PC-9 (cell line): ENCODE measurements at regions not wholly inside any gene's neighbourhood (a gene's known extent, or its start where the extent isn't known, plus 50 kb on each side); places are given as distances from the start of the nearest gene placed in this dataset.

Source experiments
- BruUV-seq: library from RNA; stranded (reverse); fragments of 400-500 nt; replicated peaks from 2 replicates; lab custom pipeline; 2021; lab: Mats Ljungman, UMichigan
- CTCF ChIA-PET: fragments of 300-600 bp; sonication (Branson Sonifier 250); formaldehyde crosslinking; loops from one replicate; lab custom pipeline; 2022; ENCODE audit warnings: antibody characterized with exemption; lab: Charles Lee
- POLR2A ChIA-PET: fragments of 300-600 bp; sonication (Branson Sonifier 250); formaldehyde crosslinking; loops from one replicate; lab custom pipeline; 2022; ENCODE audit warnings: antibody characterized with exemption; ENCODE audit not compliant: unreplicated experiment; lab: Charles Lee
- DNase-seq, 2 experiments: peaks; one replicate each; pipeline versions ENCODE4 v3.0.0 to v3.0.0-alpha.2; 2015 to 2022; ENCODE audit warnings: mixed read lengths in 1 of 2
- H2AFZ ChIP-seq: fragments of 200-600 bp; sonication (generic); 2 replicates; pipeline ENCODE4 v1.8.1; 2017; ENCODE audit warnings: antibody characterized with exemption
- H3F3A ChIP-seq: fragments of 200-600 bp; sonication (generic); 2 replicates; pipeline ENCODE4 v1.8.1; 2017; ENCODE audit warnings: antibody characterized with exemption, mild to moderate bottlenecking, low read depth; ENCODE audit not compliant: insufficient read depth
- H3K27ac ChIP-seq: fragments of 200-600 bp; sonication (generic); 2 replicates; pipeline ENCODE4 v1.6.1; 2016; ENCODE audit warnings: mixed run types
- H3K27me3 ChIP-seq: fragments of 200-600 bp; sonication (generic); 2 replicates; pipeline ENCODE4 v1.6.1; 2016; ENCODE audit warnings: low read depth, mixed run types; ENCODE audit not compliant: insufficient read depth
- H3K36me3 ChIP-seq: fragments of 200-600 bp; sonication (generic); 2 replicates; pipeline ENCODE4 v1.6.1; 2016; ENCODE audit warnings: low read depth, mixed run types
- H3K4me1 ChIP-seq: fragments of 200-600 bp; sonication (generic); replicated peaks from 2 replicates; pipeline ENCODE4 v1.6.1; 2016; ENCODE audit warnings: mixed run types; ENCODE audit not compliant: insufficient read depth
- H3K4me2 ChIP-seq: fragments of 200-600 bp; sonication (generic); 2 replicates; pipeline ENCODE4 v1.6.1; 2017; ENCODE audit warnings: mixed run types
- H3K4me3 ChIP-seq: fragments of 200-600 bp; sonication (generic); 2 replicates; pipeline ENCODE4 v1.6.1; 2016; ENCODE audit warnings: mixed run types
- H3K79me2 ChIP-seq: fragments of 200-600 bp; sonication (generic); 2 replicates; pipeline ENCODE4 v1.6.1; 2017; ENCODE audit warnings: low read depth, mixed run types
- H3K9me2 ChIP-seq: fragments of 200-600 bp; sonication (generic); 2 replicates; pipeline ENCODE4 v1.8.1; 2017; ENCODE audit warnings: mild to moderate bottlenecking; ENCODE audit not compliant: insufficient read depth
- H3K9me3 ChIP-seq: fragments of 200-600 bp; sonication (generic); 2 replicates; pipeline ENCODE4 v1.8.1; 2016; ENCODE audit warnings: low read depth; ENCODE audit not compliant: insufficient read depth
- H4K20me1 ChIP-seq: fragments of 200-600 bp; sonication (generic); 2 replicates; pipeline ENCODE4 v1.8.1; 2017; ENCODE audit not compliant: insufficient read depth
- CTCF ChIP-seq: fragments of 200-600 bp; sonication (generic); conservative IDR thresholded peaks from 2 replicates; pipeline ENCODE4 v1.6.1; 2017; ENCODE audit warnings: mixed run types, antibody characterized with exemption, mild to moderate bottlenecking, moderate library complexity
- EZH2 ChIP-seq: fragments of 200-600 bp; sonication (generic); IDR thresholded peaks from 2 replicates; pipeline ENCODE4 v1.8.0; 2017; ENCODE audit warnings: antibody characterized with exemption, low read depth
- intact Hi-C: fragments of 100-400 bp; cut with micrococcal nuclease; formaldehyde crosslinking; loops from one replicate; pipeline ENCODE4 v1.10.0; 2022; ENCODE audit not compliant: unreplicated experiment

GRCh38 chr1:80876035-80876434 is 924.7 kb upstream of the ADGRL2 start:
- no peaks in the 10 kb centered on the region for H4K20me1 ChIP-seq
- no peaks in the 10 kb centered on the region for H3K4me1 ChIP-seq
- no peaks in the 10 kb centered on the region for H3K9me2 ChIP-seq
- H3K4me3 ChIP-seq: no peak overlapping the region
- CTCF ChIA-PET: no interaction called here
- intact Hi-C loops: no loop called here
- no peak overlapping the region for H3K27ac ChIP-seq
- POLR2A ChIA-PET: no interaction called here
- no peaks in the 10 kb centered on the region for H3K79me2 ChIP-seq
- no TSS peak for BruUV-seq
- no peak overlapping the region for H2AFZ ChIP-seq
- TF ChIP-seq CTCF: no peak
- no peak for TF ChIP-seq EZH2
- H3F3A ChIP-seq: no peaks in the 10 kb centered on the region
- H3K4me2 ChIP-seq: no peak overlapping the region
- no peak for DNase-seq
- no peaks in the 10 kb centered on the region for H3K9me3 ChIP-seq
- no peaks in the 10 kb centered on the region for H3K27me3 ChIP-seq
- no peaks in the 10 kb centered on the region for H3K36me3 ChIP-seq

- intact Hi-C loops: no loop called here
- no peaks in the 10 kb centered on the region for H3F3A ChIP-seq
- no peak for TF ChIP-seq CTCF
- no peak for TF ChIP-seq EZH2
Measured at GRCh38 chr1:80869299-80869698, 931.4 kb upstream of the ADGRL2 start.

GRCh38 chr1:80847904-80848303 is 952.8 kb upstream of the ADGRL2 start:
- Histone ChIP-seq H3K36me3 (no peaks in the 10 kb centered on the region), H3K9me3 (no peaks in the 10 kb centered on the region), H4K20me1 (no peaks in the 10 kb centered on the region), H3K4me2 (no peak overlapping the region), H3K4me3 (no peak overlapping the region), H2AFZ (no peak overlapping the region), H3K4me1 (no peaks in the 10 kb centered on the region), H3K9me2 (no peaks in the 10 kb centered on the region), H3F3A (no peaks in the 10 kb centered on the region), H3K27me3 (no peaks in the 10 kb centered on the region), H3K79me2 (no peaks in the 10 kb centered on the region), H3K27ac (no peak overlapping the region)
- TF ChIP-seq CTCF (no peak), EZH2 (no peak)
- ChIA-PET CTCF (no interaction called here), POLR2A (no interaction called here)
- intact Hi-C loops: no loop called here
- no peak for DNase-seq
- no TSS peak for BruUV-seq

More at GRCh38 chr1:80869299-80869698, 931.4 kb upstream of the ADGRL2 start:
- Histone ChIP-seq H3K27ac (no peak overlapping the region), H3K9me3 (no peaks in the 10 kb centered on the region), H3K9me2 (no peaks in the 10 kb centered on the region), H3K79me2 (no peaks in the 10 kb centered on the region), H2AFZ (no peak overlapping the region), H3K4me3 (no peak overlapping the region), H3K4me2 (no peak overlapping the region), H4K20me1 (no peaks in the 10 kb centered on the region), H3K27me3 (no peaks in the 10 kb centered on the region), H3K4me1 (no peaks in the 10 kb centered on the region), H3K36me3 (no peaks in the 10 kb centered on the region)
- CTCF ChIA-PET: no interaction called here
- DNase-seq: no peak
- POLR2A ChIA-PET: no interaction called here
- BruUV-seq: no TSS peak
